Suprapubic skin (tissue), 4 donors: ENCODE measurements at regions not wholly inside any gene's neighbourhood (a gene's known extent, or its start where the extent isn't known, plus 50 kb on each side); places are given as distances from the start of the nearest gene placed in this dataset.

Experiments used
- CTCF ChIP-seq, 2 donors: fragments of 200-600 bp in 1 of 2; fragments of 450-650 bp in 1 of 2; sonication (generic) in 1 of 2; IDR thresholded peaks; one replicate each; pipeline ENCODE4 v1.5.1; 2016 to 2019; ENCODE audit warnings: antibody characterized with exemption in 2 of 2, mild to moderate bottlenecking in 1 of 2, moderate library complexity in 1 of 2
- EP300 ChIP-seq: sonication (generic); formaldehyde crosslinking; IDR thresholded peaks from one replicate; pipeline ENCODE4 v1.6.1; 2017; ENCODE audit warnings: antibody characterized with exemption
- POLR2A ChIP-seq, 2 donors: fragments of 450-650 bp; IDR thresholded peaks; one replicate each; pipeline ENCODE4 v1.6.1; 2017; ENCODE audit warnings: antibody characterized with exemption in 2 of 2, mild to moderate bottlenecking in 2 of 2, moderate library complexity in 2 of 2
- POLR2AphosphoS5 ChIP-seq, 3 donors: sonication (generic); formaldehyde crosslinking; IDR thresholded peaks; one replicate each; pipeline ENCODE4 v1.6.1; 2017; ENCODE audit warnings: antibody characterized with exemption in 3 of 3

DNA sequence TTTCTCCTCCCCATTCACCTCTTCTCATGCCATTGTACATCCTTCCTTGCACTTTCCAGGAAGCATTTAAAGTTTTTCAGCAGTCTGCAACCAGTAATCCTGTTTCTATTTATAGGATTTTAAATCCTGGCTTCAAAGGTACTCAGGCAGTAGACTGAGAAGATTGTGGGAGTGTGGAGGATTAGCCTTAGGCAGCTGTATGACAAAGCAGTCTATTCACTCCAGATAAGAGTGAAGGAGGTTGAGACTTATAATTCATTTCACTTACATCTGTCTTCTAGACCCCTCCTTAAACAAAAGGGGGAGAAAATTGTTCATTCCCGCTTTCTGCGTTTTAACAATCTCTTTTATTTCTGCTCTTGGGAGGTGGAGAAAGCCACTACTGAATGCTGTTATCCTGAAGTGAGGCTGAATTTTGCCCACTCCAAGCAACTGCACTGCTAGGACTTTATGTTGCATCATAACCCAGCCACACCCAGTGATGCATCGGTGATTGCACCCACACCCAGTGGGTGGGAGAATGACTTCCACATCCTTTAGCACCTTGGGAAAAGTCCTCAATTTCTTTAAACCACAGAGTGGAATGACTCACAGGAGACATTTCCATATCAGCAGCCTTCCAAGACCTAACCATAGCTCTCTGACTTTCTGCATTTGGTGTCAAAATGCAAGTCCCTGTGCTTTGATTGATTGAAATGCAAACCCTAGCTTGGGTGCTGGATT lies 382.5 kb upstream of the ATP2B1 start:
- TF ChIP-seq EP300 (no peak), CTCF (IDR thresholded peaks at IDR 0.05) (no peak), POLR2AphosphoS5 (IDR thresholded peaks at IDR 0.05) (peak in 1 of 3 donors; percentile 94), POLR2A (IDR thresholded peaks at IDR 0.05) (no peak)
